Transverse colon (tissue), 3 donors: ENCODE measurements at regions not wholly inside any gene's neighbourhood (a gene's known extent, or its start where the extent isn't known, plus 50 kb on each side); places are given as distances from the start of the nearest gene placed in this dataset.

Experiments
- EP300 ChIP-seq: sonication (generic); formaldehyde crosslinking; IDR thresholded peaks from one replicate; pipeline ENCODE4 v1.6.1; 2017; ENCODE audit warnings: antibody characterized with exemption, low read depth
- POLR2A ChIP-seq: fragments of 450-650 bp; IDR thresholded peaks from one replicate; pipeline ENCODE4 v1.6.1; 2016; ENCODE audit warnings: antibody characterized with exemption, mild to moderate bottlenecking, moderate library complexity
- TF ChIP-seq, protein P1 (sequence below), 5 experiments: fragments of 200-600 bp in 3 of 5; fragments of 450-650 bp in 2 of 5; sonication (generic) in 3 of 5; IDR thresholded peaks; 1 replicate in 2 of 5; 2 replicates in 3 of 5; pipeline ENCODE4 v1.5.1; 2016 to 2017; ENCODE audit warnings: antibody characterized with exemption in 5 of 5, inconsistent platforms in 3 of 5, mild to moderate bottlenecking in 2 of 5, moderate library complexity in 1 of 5

DNA sequence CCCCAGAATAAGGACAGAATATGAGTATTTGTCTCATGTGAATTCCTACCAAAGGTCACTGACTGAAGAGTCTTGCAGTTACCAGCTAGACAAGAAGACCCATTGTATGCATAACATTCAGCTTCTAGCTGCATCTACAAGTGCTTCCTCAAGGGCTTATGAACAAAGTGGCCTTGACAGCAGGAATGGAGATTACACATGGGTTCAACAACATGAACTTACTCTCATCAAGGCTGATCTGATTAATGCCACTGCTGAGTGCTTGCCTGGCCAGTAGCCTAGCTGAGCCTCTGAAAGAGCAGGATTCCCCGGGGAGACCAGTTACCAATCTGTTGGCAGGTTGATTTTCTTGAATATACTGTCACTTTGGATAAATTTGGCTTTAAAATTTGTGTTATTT is 76.7 kb upstream of the CHD1 start:
- TF ChIP-seq, protein P1, sequence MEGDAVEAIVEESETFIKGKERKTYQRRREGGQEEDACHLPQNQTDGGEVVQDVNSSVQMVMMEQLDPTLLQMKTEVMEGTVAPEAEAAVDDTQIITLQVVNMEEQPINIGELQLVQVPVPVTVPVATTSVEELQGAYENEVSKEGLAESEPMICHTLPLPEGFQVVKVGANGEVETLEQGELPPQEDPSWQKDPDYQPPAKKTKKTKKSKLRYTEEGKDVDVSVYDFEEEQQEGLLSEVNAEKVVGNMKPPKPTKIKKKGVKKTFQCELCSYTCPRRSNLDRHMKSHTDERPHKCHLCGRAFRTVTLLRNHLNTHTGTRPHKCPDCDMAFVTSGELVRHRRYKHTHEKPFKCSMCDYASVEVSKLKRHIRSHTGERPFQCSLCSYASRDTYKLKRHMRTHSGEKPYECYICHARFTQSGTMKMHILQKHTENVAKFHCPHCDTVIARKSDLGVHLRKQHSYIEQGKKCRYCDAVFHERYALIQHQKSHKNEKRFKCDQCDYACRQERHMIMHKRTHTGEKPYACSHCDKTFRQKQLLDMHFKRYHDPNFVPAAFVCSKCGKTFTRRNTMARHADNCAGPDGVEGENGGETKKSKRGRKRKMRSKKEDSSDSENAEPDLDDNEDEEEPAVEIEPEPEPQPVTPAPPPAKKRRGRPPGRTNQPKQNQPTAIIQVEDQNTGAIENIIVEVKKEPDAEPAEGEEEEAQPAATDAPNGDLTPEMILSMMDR (IDR thresholded peaks at IDR 0.05), result no peak
- TF ChIP-seq POLR2A (no peak), EP300 (no peak)
